Chondrocyte (in vitro differentiated cells): ENCODE measurements at regions not wholly inside any gene's neighbourhood (a gene's known extent, or its start where the extent isn't known, plus 50 kb on each side); places are given as distances from the start of the nearest gene placed in this dataset.

Source experiments
- DNase-seq: peaks from one replicate; pipeline ENCODE4 v3.0.0; 2021; ENCODE audit warnings: mixed read lengths, low spot score
- H3K27ac Mint-ChIP-seq: one replicate; pipeline ENCODE4 v1.8.0; 2021; ENCODE audit warnings: mild to moderate bottlenecking, moderate library complexity, mixed read lengths; ENCODE audit not compliant: unreplicated experiment
- H3K27me3 Mint-ChIP-seq: 2 replicates; pipeline ENCODE4 v1.8.0; 2021; ENCODE audit warnings: low read depth, mixed read lengths
- H3K36me3 Mint-ChIP-seq: 2 replicates; pipeline ENCODE4 v1.8.0; 2021; ENCODE audit warnings: low read depth, mixed read lengths
- H3K4me1 Mint-ChIP-seq: 2 replicates; pipeline ENCODE4 v1.8.0; 2021; ENCODE audit warnings: low read depth, mild to moderate bottlenecking, mixed read lengths
- H3K4me3 Mint-ChIP-seq: one replicate; pipeline ENCODE4 v1.8.0; 2021; ENCODE audit warnings: mild to moderate bottlenecking, moderate library complexity, mixed read lengths; ENCODE audit not compliant: unreplicated experiment
- H3K9me3 Mint-ChIP-seq: 2 replicates; pipeline ENCODE4 v1.8.0; 2021; ENCODE audit warnings: low read depth, mixed read lengths
- CTCF ChIP-seq: fragments of 200-600 bp; sonication (generic); IDR thresholded peaks from 2 replicates; pipeline ENCODE4 v1.5.0; 2021; ENCODE audit warnings: antibody characterized with exemption, mild to moderate bottlenecking, moderate library complexity

GRCh38 chr6:6515691-6516607 is 72.6 kb upstream of the LY86 start:
- no peaks in the 10 kb centered on the region for H3K36me3 Mint-ChIP-seq
- no peaks in the 10 kb centered on the region for H3K4me1 Mint-ChIP-seq
- H3K27ac Mint-ChIP-seq, result no peak overlapping the region
- H3K4me3 Mint-ChIP-seq, result no peak overlapping the region
- TF ChIP-seq CTCF, result no peak
- H3K9me3 Mint-ChIP-seq, result peaks cover 4% of the 10 kb centered on the region
- no peak for DNase-seq
- H3K27me3 Mint-ChIP-seq, result peaks cover 17% of the 10 kb centered on the region

DNA sequence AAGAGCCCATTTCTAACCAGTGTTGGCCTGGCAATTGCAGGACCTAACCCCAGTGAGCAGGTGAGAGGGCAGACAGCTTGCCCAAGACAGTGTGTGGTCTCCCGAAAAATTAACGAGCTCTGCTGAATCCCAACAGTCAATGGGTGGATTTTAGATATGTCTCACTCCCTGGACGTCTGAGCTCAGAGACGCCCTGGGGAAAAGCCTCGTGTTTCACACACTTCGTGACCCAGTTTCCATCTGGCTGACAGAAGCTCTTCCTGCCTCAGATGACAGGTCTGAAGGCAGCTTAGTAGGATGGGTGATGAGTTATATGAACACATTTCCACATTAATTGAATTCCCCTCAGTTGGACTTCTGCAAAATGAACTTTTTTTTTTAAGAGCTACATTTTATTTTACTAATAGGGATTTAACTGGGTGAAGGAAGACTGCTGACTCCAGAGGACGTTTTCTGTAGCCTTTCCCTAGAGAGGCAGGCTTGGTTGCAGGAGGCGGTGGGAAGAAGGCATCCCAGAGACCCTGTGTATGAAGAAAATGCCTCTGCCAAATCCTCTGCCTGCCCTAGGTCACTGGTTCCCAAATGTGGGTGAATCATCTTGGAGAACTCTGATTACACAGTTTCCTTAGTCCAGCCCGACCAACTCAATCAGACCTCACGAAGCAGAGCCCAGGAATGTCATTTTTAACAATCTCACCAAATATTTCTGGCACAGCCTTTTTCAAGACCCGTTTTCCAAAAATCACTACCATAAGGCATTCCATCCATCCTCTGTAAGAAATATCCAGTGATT is 71.7 kb upstream of the LY86 start:
- DNase-seq, result no peak
- H3K9me3 Mint-ChIP-seq, result peaks cover 4% of the 10 kb centered on the region
- no peaks in the 10 kb centered on the region for H3K36me3 Mint-ChIP-seq
- H3K4me3 Mint-ChIP-seq, result no peak overlapping the region
- no peak overlapping the region for H3K27ac Mint-ChIP-seq
- TF ChIP-seq CTCF, result no peak
- peaks cover 22% of the 10 kb centered on the region for H3K27me3 Mint-ChIP-seq
- no peaks in the 10 kb centered on the region for H3K4me1 Mint-ChIP-seq

DNA sequence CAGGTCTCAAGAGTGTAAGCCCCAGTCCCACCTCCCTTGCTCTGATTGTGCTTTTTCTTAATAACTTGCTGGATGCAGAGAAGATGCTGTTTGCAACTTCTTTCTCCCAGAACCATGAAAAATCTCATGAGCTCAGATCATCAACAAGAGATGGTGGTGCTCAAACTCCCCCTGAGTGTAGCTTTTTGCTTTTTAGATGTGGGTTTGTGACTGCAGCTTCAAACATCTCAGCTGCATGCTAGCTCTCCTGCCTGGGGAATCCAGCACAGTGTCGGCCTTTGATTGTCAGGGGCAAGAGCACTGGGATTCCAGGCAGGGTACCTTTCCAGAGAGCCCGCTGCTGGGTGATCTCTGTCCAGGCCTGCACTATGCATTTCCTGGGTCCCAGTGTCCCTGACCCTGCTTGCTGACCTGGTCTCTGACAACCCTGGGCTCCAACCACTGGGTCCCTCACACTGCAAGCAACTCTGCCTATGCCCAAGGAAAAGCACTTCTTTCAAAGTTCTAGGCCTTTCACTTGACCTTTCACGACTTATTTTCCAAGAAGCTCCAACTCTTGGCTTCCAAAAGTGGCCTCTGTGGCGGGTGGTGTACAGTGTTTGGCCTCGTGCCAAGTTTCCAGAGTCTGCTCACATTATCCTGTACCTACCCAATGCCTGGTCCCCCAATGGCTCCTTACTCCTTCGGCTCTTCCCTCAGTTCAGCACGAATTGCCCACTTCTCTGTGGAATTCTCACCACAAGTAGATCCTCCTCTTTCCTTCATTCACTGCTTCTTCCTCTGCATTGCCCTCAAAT is 69.7 kb upstream of the LY86 start:
- Mint-ChIP-seq H3K27me3 (peaks cover 26% of the 10 kb centered on the region), H3K36me3 (no peaks in the 10 kb centered on the region), H3K9me3 (peaks cover 4% of the 10 kb centered on the region), H3K4me3 (no peak overlapping the region), H3K27ac (no peak overlapping the region), H3K4me1 (no peaks in the 10 kb centered on the region)
- DNase-seq, result no peak
- no peak for TF ChIP-seq CTCF

DNA sequence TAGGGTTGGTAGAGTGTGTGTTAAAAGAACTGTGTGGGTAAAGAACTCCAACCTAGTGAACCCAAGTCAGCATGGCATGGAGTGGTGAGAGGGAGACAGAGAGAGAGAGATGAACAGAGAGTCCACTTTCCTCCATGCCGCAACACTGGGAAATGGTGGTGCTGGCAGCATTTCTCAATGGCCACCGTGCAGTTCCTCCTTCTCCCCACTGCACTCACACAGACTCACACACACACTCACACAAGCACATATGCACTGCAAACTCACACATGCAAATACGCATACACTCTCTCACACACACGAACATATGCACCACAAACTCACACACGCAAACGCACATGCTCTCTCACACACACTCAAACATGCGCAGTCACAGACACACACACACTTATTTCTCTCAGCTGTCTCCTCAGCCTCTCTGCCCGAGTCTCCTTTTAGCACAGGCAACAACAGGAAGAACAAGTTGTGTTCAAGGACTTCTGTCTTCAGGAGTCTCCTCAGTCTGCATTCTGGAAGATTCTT is 66.5 kb upstream of the LY86 start:
- H3K4me3 Mint-ChIP-seq, result no peak overlapping the region
- no peaks in the 10 kb centered on the region for H3K4me1 Mint-ChIP-seq
- no peak for DNase-seq
- no peaks in the 10 kb centered on the region for H3K9me3 Mint-ChIP-seq
- no peak for TF ChIP-seq CTCF
- H3K27me3 Mint-ChIP-seq, result peaks cover 21% of the 10 kb centered on the region
- no peak overlapping the region for H3K27ac Mint-ChIP-seq
- no peaks in the 10 kb centered on the region for H3K36me3 Mint-ChIP-seq
